IMR-90 (cell line): ENCODE measurements at regions not wholly inside any gene's neighbourhood (a gene's known extent, or its start where the extent isn't known, plus 50 kb on each side); places are given as distances from the start of the nearest gene placed in this dataset.

Source experiments
- ATAC-seq: fragments of 200-7000 bp; cut with Tn5 transposase; 2 replicates; pipeline ENCODE4 v1.9.1; 2020; ENCODE audit warnings: low read depth, mild to moderate bottlenecking, moderate library complexity
- BruUV-seq: library from RNA; stranded (reverse); fragments of 400-500 nt; replicated peaks from 2 replicates; lab custom pipeline; 2021; lab: Mats Ljungman, UMichigan
- CTCF ChIA-PET: fragments of 300-600 bp; formaldehyde crosslinking; extraction: SDS; loops from one replicate; lab custom pipeline; 2021; ENCODE audit warnings: antibody characterized with exemption; lab: Yijun Ruan, JAX
- POLR2A ChIA-PET: fragments of 300-600 bp; sonication (Branson Sonifier 250); formaldehyde crosslinking; loops from one replicate; lab custom pipeline; 2022; ENCODE audit warnings: antibody characterized with exemption; ENCODE audit not compliant: unreplicated experiment; lab: Charles Lee
- DNase-seq: peaks from one replicate; pipeline ENCODE4 v3.0.0; 2013
- H2AFZ ChIP-seq: replicated peaks from 2 replicates; pipeline ENCODE3; 2013; ENCODE audit warnings: low read length, mild to moderate bottlenecking; ENCODE audit not compliant: poor library complexity
- H2AK5ac ChIP-seq: 2 replicates; pipeline ENCODE4 v1.6.1; 2013; ENCODE audit warnings: low read depth, low read length, inconsistent platforms
- H2AK9ac ChIP-seq: replicated peaks from 2 replicates; pipeline ENCODE3; 2013; ENCODE audit warnings: mild to moderate bottlenecking, low read depth, low read length, moderate library complexity; ENCODE audit not compliant: poor library complexity
- H2BK120ac ChIP-seq: 2 replicates; pipeline ENCODE4 v1.6.1; 2013; ENCODE audit warnings: low read depth, low read length, inconsistent platforms
- H2BK15ac ChIP-seq: 3 replicates; pipeline ENCODE4 v1.6.1; 2013; ENCODE audit warnings: low read depth, low read length, inconsistent platforms
- H2BK20ac ChIP-seq: 2 replicates; pipeline ENCODE4 v1.6.1; 2013; ENCODE audit warnings: low read depth, mild to moderate bottlenecking, inconsistent platforms, low read length, moderate library complexity
- H2BK5ac ChIP-seq: 2 replicates; pipeline ENCODE4 v1.6.1; 2013; ENCODE audit warnings: mild to moderate bottlenecking, low read depth, low read length, inconsistent platforms; ENCODE audit not compliant: poor library complexity, severe bottlenecking
- H3K14ac ChIP-seq: replicated peaks from 2 replicates; pipeline ENCODE4 v1.6.1; 2013; ENCODE audit warnings: low read depth, low read length, inconsistent platforms
- H3K18ac ChIP-seq: 2 replicates; pipeline ENCODE4 v1.6.1; 2013; ENCODE audit warnings: low read depth, low read length, control low read depth
- H3K23ac ChIP-seq: 2 replicates; pipeline ENCODE4 v1.6.1; 2013; ENCODE audit warnings: low read depth, low read length, inconsistent platforms
- H3K27ac ChIP-seq: 2 replicates; pipeline ENCODE4 v1.5.1; 2013; ENCODE audit warnings: mild to moderate bottlenecking, control low read depth, low read length; ENCODE audit not compliant: insufficient read depth
- H3K27me3 ChIP-seq: 2 replicates; pipeline ENCODE4 v1.6.1; 2013; ENCODE audit warnings: low read length; ENCODE audit not compliant: control insufficient read depth, insufficient read depth
- H3K36me3 ChIP-seq: 2 replicates; pipeline ENCODE4 v1.6.1; 2013; ENCODE audit warnings: low read length, mixed read lengths; ENCODE audit not compliant: control insufficient read depth, insufficient read depth
- H3K4ac ChIP-seq: 2 replicates; pipeline ENCODE4 v1.6.1; 2013; ENCODE audit warnings: low read depth, low read length, inconsistent platforms
- H3K4me1 ChIP-seq: 2 replicates; pipeline ENCODE4 v1.6.1; 2013; ENCODE audit warnings: low read length, mixed read lengths; ENCODE audit not compliant: control insufficient read depth, insufficient read depth
- H3K4me2 ChIP-seq: 2 replicates; pipeline ENCODE4 v1.6.1; 2013; ENCODE audit warnings: low read depth, mild to moderate bottlenecking, control low read depth, low read length, moderate library complexity
- H3K4me3 ChIP-seq: 2 replicates; pipeline ENCODE4 v1.5.1; 2013; ENCODE audit warnings: low read depth, mild to moderate bottlenecking, control low read depth, low read length, moderate library complexity; ENCODE audit not compliant: insufficient read depth
- H3K56ac ChIP-seq: 2 replicates; pipeline ENCODE4 v1.6.1; 2013; ENCODE audit warnings: low read length, inconsistent platforms; ENCODE audit not compliant: insufficient read depth; ENCODE audit errors: extremely low read depth
- H3K79me1 ChIP-seq, 2 experiments: 2 replicates each; pipeline ENCODE4 v1.6.1; 2013; ENCODE audit warnings: low read length in 2 of 2, inconsistent platforms in 1 of 2, low read depth in 1 of 2
- H3K9ac ChIP-seq: 2 replicates; pipeline ENCODE4 v1.6.1; 2013; ENCODE audit warnings: low read depth, low read length, control low read depth
- H3K9me1 ChIP-seq: 2 replicates; pipeline ENCODE4 v1.6.1; 2013; ENCODE audit warnings: low read length, inconsistent platforms; ENCODE audit not compliant: insufficient read depth
- H3K9me3 ChIP-seq: 2 replicates; pipeline ENCODE4 v1.6.1; 2013; ENCODE audit warnings: low read length; ENCODE audit not compliant: control insufficient read depth, insufficient read depth
- H4K20me1 ChIP-seq: 2 replicates; pipeline ENCODE4 v1.6.1; 2013; ENCODE audit warnings: low read length, inconsistent platforms; ENCODE audit not compliant: insufficient read depth
- H4K5ac ChIP-seq: 2 replicates; pipeline ENCODE4 v1.6.1; 2013; ENCODE audit warnings: mild to moderate bottlenecking, low read depth, low read length, control low read depth
- H4K8ac ChIP-seq, 2 experiments: 2 replicates each; pipeline ENCODE4 v1.6.1; 2013; ENCODE audit warnings: low read depth in 2 of 2, low read length in 2 of 2, control low read depth in 1 of 2, inconsistent platforms in 1 of 2
- H4K91ac ChIP-seq: 2 replicates; pipeline ENCODE4 v1.6.1; 2013; ENCODE audit warnings: low read depth, low read length, inconsistent platforms; ENCODE audit not compliant: insufficient read depth
- BHLHE40 ChIP-seq: fragments of 150-350 bp; IDR thresholded peaks from 2 replicates; pipeline ENCODE4 v1.6.1; 2016; ENCODE audit warnings: mild to moderate bottlenecking, low read depth, low read length
- CEBPB ChIP-seq: IDR thresholded peaks from 2 replicates; pipeline ENCODE4 v1.6.1; 2012; ENCODE audit warnings: low read depth, low read length, improper control_type of control experiment
- CHD1 ChIP-seq: IDR thresholded peaks from 2 replicates; pipeline ENCODE4 v1.6.1; 2012; ENCODE audit warnings: low read depth, low read length, improper control_type of control experiment
- CTCF ChIP-seq: conservative IDR thresholded peaks from 2 replicates; pipeline ENCODE4 v1.5.1; 2012; ENCODE audit warnings: mild to moderate bottlenecking, low read depth, low read length, improper control_type of control experiment
- FOS ChIP-seq: fragments of 150-350 bp; IDR thresholded peaks from 2 replicates; pipeline ENCODE4 v1.6.1; 2016; ENCODE audit warnings: low read depth, low read length
- MAFK ChIP-seq: IDR thresholded peaks from 2 replicates; pipeline ENCODE4 v1.6.1; 2012; ENCODE audit warnings: low read depth, low read length, improper control_type of control experiment
- MXI1 ChIP-seq: IDR thresholded peaks from 2 replicates; pipeline ENCODE4 v1.6.1; 2012; ENCODE audit warnings: low read depth, mild to moderate bottlenecking, low read length, moderate library complexity, borderline replicate concordance
- POLR2A ChIP-seq: IDR thresholded peaks from 2 replicates; pipeline ENCODE4 v1.6.1; 2012; ENCODE audit warnings: mild to moderate bottlenecking, low read depth, low read length
- RAD21 ChIP-seq: IDR thresholded peaks from 2 replicates; pipeline ENCODE4 v1.6.1; 2012; ENCODE audit warnings: low read length, improper control_type of control experiment
- RCOR1 ChIP-seq: IDR thresholded peaks from 2 replicates; pipeline ENCODE4 v1.6.1; 2012; ENCODE audit warnings: mild to moderate bottlenecking, low read length, improper control_type of control experiment; ENCODE audit not compliant: insufficient replicate concordance
- SMC3 ChIP-seq: fragments of 150-350 bp; IDR thresholded peaks from 2 replicates; pipeline ENCODE4 v1.6.1; 2016; ENCODE audit warnings: low read depth, mild to moderate bottlenecking, antibody characterized with exemption, low read length, moderate library complexity
- dilution Hi-C: fragments of 300-500 bp; cut with HindIII; formaldehyde crosslinking; loops from one replicate; pipeline ENCODE4 v1.14.3; 2018; ENCODE audit warnings: low sequenced_read_pairs; ENCODE audit not compliant: unreplicated experiment
- in situ Hi-C: fragments of 300-500 bp; cut with MboI; formaldehyde crosslinking; loops from 3 replicates; pipeline ENCODE4 v1.14.3; 2019; ENCODE audit warnings: low sequenced_read_pairs, inconsistent platforms, mixed read lengths
- intact Hi-C: fragments of 100-400 bp; cut with micrococcal nuclease; formaldehyde crosslinking; loops from 2 replicates; pipeline ENCODE4 v1.10.0; 2022

- Histone ChIP-seq H2BK15ac (no peak overlapping the region), H3K23ac (no peak overlapping the region), H3K27me3 (no peaks in the 10 kb centered on the region), H3K18ac (no peak overlapping the region), H3K4me3 (no peak overlapping the region), H4K5ac (no peak overlapping the region), H3K14ac (no peak overlapping the region), H3K56ac (no peak overlapping the region), H2AK5ac (no peak overlapping the region), H3K9me3 (peaks cover 8% of the 10 kb centered on the region; the same call in 1 of the 2 replicates), H3K4me2 (no peak overlapping the region), H4K8ac (no peak overlapping the region), H2BK120ac (no peak overlapping the region), H4K91ac (no peak overlapping the region), H3K4me1 (no peaks in the 10 kb centered on the region), H3K9me1 (no peaks in the 10 kb centered on the region), H4K20me1 (no peaks in the 10 kb centered on the region), H2BK20ac (no peak overlapping the region), H3K79me1 (no peaks in the 10 kb centered on the region), H2AK9ac (no peak overlapping the region), H3K36me3 (no peaks in the 10 kb centered on the region), H3K9ac (no peak overlapping the region), H3K4ac (no peak overlapping the region), H2AFZ (no peak overlapping the region), H3K27ac (no peak overlapping the region), H2BK5ac (no peak overlapping the region)
- DNase-seq, result no peak
- ATAC-seq, result no peak
- no TSS peak for BruUV-seq
- TF ChIP-seq CHD1 (no peak), BHLHE40 (no peak), FOS (no peak), RCOR1 (no peak), CEBPB (no peak), RAD21 (no peak), MXI1 (no peak), CTCF (no peak), MAFK (no peak), POLR2A (no peak), SMC3 (no peak)
- in situ Hi-C loops, result no loop called here
- POLR2A ChIA-PET, result no interaction called here
- dilution Hi-C loops, result no loop called here
- CTCF ChIA-PET, result no interaction called here
- intact Hi-C loops, result no loop called here
These were observed 70.6 kb upstream of the CENPE start for GRCh38 chr4:103268746-103269145.
